ENCODE measurements at regions not wholly inside any gene's neighbourhood (a gene's known extent, or its start where the extent isn't known, plus 50 kb on each side); places are given as distances from the start of the nearest gene placed in this dataset.
A peak's percentile ranks its signal among the peaks of the same experiment; 100 is the strongest.
"Not testable (repeated sequence)": the region's sequence is repeated elsewhere in the genome, so short reads cannot be mapped to it uniquely, and the experiment has no call there.

- Mint-ChIP-seq H3K9me3 (no peaks in the 10 kb centered on the region), H3K4me3 (no peak overlapping the region), H3K27ac (no peak overlapping the region), H3K27me3 (peaks cover 6% of the 10 kb centered on the region), H3K4me1 (peaks cover 0 to 4% (median 0%) of the 10 kb centered on the region in 3 donors), H3K36me3 (peaks cover 1% of the 10 kb centered on the region)
These were observed 181.6 kb upstream of the RASGRP1 start for GRCh38 chr15:38746211-38746610.

- no peaks in the 10 kb centered on the region for H3K36me3 Mint-ChIP-seq
These were observed 184.1 kb upstream of the RASGRP1 start for GRCh38 chr15:38748710-38749109.

GRCh38 chr15:38750786-38751185 is 186.2 kb upstream of the RASGRP1 start:
- Mint-ChIP-seq H3K9me3 (no peaks in the 10 kb centered on the region), H3K36me3 (no peaks in the 10 kb centered on the region), H3K27ac (no peak overlapping the region), H3K4me3 (no peak overlapping the region), H3K4me1 (peaks cover 0 to 2% (median 0%) of the 10 kb centered on the region in 3 donors), H3K27me3 (peaks cover 21% of the 10 kb centered on the region)

More at GRCh38 chr15:38748710-38749109, 184.1 kb upstream of the RASGRP1 start:
- H3K4me1 Mint-ChIP-seq: no peaks in the 10 kb centered on the region
- H3K27me3 Mint-ChIP-seq: peaks cover 14% of the 10 kb centered on the region
- no peaks in the 10 kb centered on the region for H3K9me3 Mint-ChIP-seq
- no peak overlapping the region for H3K27ac Mint-ChIP-seq
- no peak overlapping the region for H3K4me3 Mint-ChIP-seq

- Mint-ChIP-seq H3K9me3 (peaks cover 0 to 1% (median 0%) of the 10 kb centered on the region in 3 donors), H3K27me3 (peaks cover 25% of the 10 kb centered on the region), H3K27ac (no peak overlapping the region), H3K36me3 (no peaks in the 10 kb centered on the region), H3K4me1 (peaks cover 0 to 2% (median 0%) of the 10 kb centered on the region in 3 donors), H3K4me3 (no peak overlapping the region)
These were observed 191.1 kb upstream of the RASGRP1 start for GRCh38 chr15:38755718-38756117.

- Mint-ChIP-seq H3K4me3 (no peak overlapping the region), H3K27me3 (peaks cover 19% of the 10 kb centered on the region)
These were observed 191.8 kb upstream of the RASGRP1 start for GRCh38 chr15:38756441-38756840.

GRCh38 chr15:38758043-38758442 is 193.4 kb upstream of the RASGRP1 start:
- Mint-ChIP-seq H3K27ac (no peak overlapping the region), H3K27me3 (peaks cover 15% of the 10 kb centered on the region)

More at GRCh38 chr15:38756441-38756840, 191.8 kb upstream of the RASGRP1 start:
- no peak overlapping the region for H3K27ac Mint-ChIP-seq
- peaks cover 0 to 1% (median 0%) of the 10 kb centered on the region in 3 donors for H3K9me3 Mint-ChIP-seq
- peaks cover 0 to 2% (median 0%) of the 10 kb centered on the region in 3 donors for H3K4me1 Mint-ChIP-seq
- no peaks in the 10 kb centered on the region for H3K36me3 Mint-ChIP-seq

GRCh38 chr15:38761681-38762080 is 197.1 kb upstream of the RASGRP1 start:
- no peak overlapping the region for H3K4me3 Mint-ChIP-seq
- H3K9me3 Mint-ChIP-seq: peaks cover 0 to 1% (median 0%) of the 10 kb centered on the region in 3 donors
- no peaks in the 10 kb centered on the region for H3K36me3 Mint-ChIP-seq
- H3K27me3 Mint-ChIP-seq: peaks cover 7% of the 10 kb centered on the region
- no peaks in the 10 kb centered on the region for H3K4me1 Mint-ChIP-seq
- H3K27ac Mint-ChIP-seq: no peak overlapping the region

More at GRCh38 chr15:38758043-38758442, 193.4 kb upstream of the RASGRP1 start:
- H3K36me3 Mint-ChIP-seq: no peaks in the 10 kb centered on the region
- peaks cover 0 to 2% (median 0%) of the 10 kb centered on the region in 3 donors for H3K4me1 Mint-ChIP-seq
- H3K9me3 Mint-ChIP-seq: peaks cover 0 to 1% (median 0%) of the 10 kb centered on the region in 3 donors
- H3K4me3 Mint-ChIP-seq: no peak overlapping the region

GRCh38 chr15:38768970-38769369 is 204.4 kb upstream of the RASGRP1 start:
- H3K4me3 Mint-ChIP-seq: no peak overlapping the region
- no peaks in the 10 kb centered on the region for H3K4me1 Mint-ChIP-seq
- H3K27ac Mint-ChIP-seq: no peak overlapping the region
- H3K9me3 Mint-ChIP-seq: peaks cover 0 to 2% (median 0%) of the 10 kb centered on the region in 3 donors
- H3K27me3 Mint-ChIP-seq: peaks cover 3% of the 10 kb centered on the region
- no peaks in the 10 kb centered on the region for H3K36me3 Mint-ChIP-seq

GRCh38 chr15:38769492-38769891 is 204.9 kb upstream of the RASGRP1 start:
- Mint-ChIP-seq H3K9me3 (peaks cover 0 to 2% (median 0%) of the 10 kb centered on the region in 3 donors), H3K4me3 (no peak overlapping the region), H3K27me3 (peaks cover 6% of the 10 kb centered on the region), H3K27ac (no peak overlapping the region), H3K4me1 (no peaks in the 10 kb centered on the region), H3K36me3 (no peaks in the 10 kb centered on the region)

- peaks cover 13% of the 10 kb centered on the region for H3K27me3 Mint-ChIP-seq
- H3K4me1 Mint-ChIP-seq, H3K9me3 Mint-ChIP-seq, H3K27ac Mint-ChIP-seq, H3K36me3 Mint-ChIP-seq, H3K4me3 Mint-ChIP-seq: not testable (repeated sequence)
These were observed 209.5 kb upstream of the RASGRP1 start for GRCh38 chr15:38774076-38774475.

GRCh38 chr15:38781196-38781595 is 216.6 kb upstream of the RASGRP1 start:
- Mint-ChIP-seq H3K36me3 (no peaks in the 10 kb centered on the region), H3K4me3 (no peak overlapping the region), H3K9me3 (no peaks in the 10 kb centered on the region), H3K27me3 (peaks cover 14% of the 10 kb centered on the region), H3K4me1 (no peaks in the 10 kb centered on the region), H3K27ac (no peak overlapping the region)

GRCh38 chr15:38782156-38782555 is 217.5 kb upstream of the RASGRP1 start:
- H3K36me3 Mint-ChIP-seq: no peaks in the 10 kb centered on the region
- H3K4me1 Mint-ChIP-seq: no peaks in the 10 kb centered on the region
- no peak overlapping the region for H3K4me3 Mint-ChIP-seq
- no peaks in the 10 kb centered on the region for H3K9me3 Mint-ChIP-seq
- peaks cover 14% of the 10 kb centered on the region for H3K27me3 Mint-ChIP-seq
- no peak overlapping the region for H3K27ac Mint-ChIP-seq

GRCh38 chr15:38788918-38789317 is 224.3 kb upstream of the RASGRP1 start:
- H3K4me1 Mint-ChIP-seq: no peaks in the 10 kb centered on the region
- no peaks in the 10 kb centered on the region for H3K27me3 Mint-ChIP-seq
- no peaks in the 10 kb centered on the region for H3K36me3 Mint-ChIP-seq
- no peaks in the 10 kb centered on the region for H3K9me3 Mint-ChIP-seq
- H3K27ac Mint-ChIP-seq: peak overlapping the region in 1 of 3 donors; percentile 23
- H3K4me3 Mint-ChIP-seq: no peak overlapping the region

- no peak overlapping the region for H3K4me3 Mint-ChIP-seq
- H3K4me1 Mint-ChIP-seq: no peaks in the 10 kb centered on the region
- no peaks in the 10 kb centered on the region for H3K36me3 Mint-ChIP-seq
- H3K27ac Mint-ChIP-seq: peak overlapping the region in 1 of 3 donors; percentile 23
- no peaks in the 10 kb centered on the region for H3K9me3 Mint-ChIP-seq
- peaks cover 2% of the 10 kb centered on the region for H3K27me3 Mint-ChIP-seq
These were observed 225.0 kb upstream of the RASGRP1 start for GRCh38 chr15:38789566-38789965.

GRCh38 chr15:38793206-38793810 is 228.7 kb upstream of the RASGRP1 start:
- Mint-ChIP-seq H3K4me1 (no peaks in the 10 kb centered on the region), H3K4me3 (no peak overlapping the region), H3K27me3 (peaks cover 3% of the 10 kb centered on the region), H3K27ac (no peak overlapping the region), H3K36me3 (no peaks in the 10 kb centered on the region), H3K9me3 (peaks cover 2 to 5% (median 3%) of the 10 kb centered on the region in 3 donors)
